ENCODE measurements at regions not wholly inside any gene's neighbourhood (a gene's known extent, or its start where the extent isn't known, plus 50 kb on each side); places are given as distances from the start of the nearest gene placed in this dataset.
A peak's percentile ranks its signal among the peaks of the same experiment; 100 is the strongest.
"Not testable (repeated sequence)": the region's sequence is repeated elsewhere in the genome, so short reads cannot be mapped to it uniquely, and the experiment has no call there.

- no peak for DNase-seq
Measured at GRCh38 chr2:147041121-147041494, 803.7 kb upstream of the ACVR2A start.

DNA sequence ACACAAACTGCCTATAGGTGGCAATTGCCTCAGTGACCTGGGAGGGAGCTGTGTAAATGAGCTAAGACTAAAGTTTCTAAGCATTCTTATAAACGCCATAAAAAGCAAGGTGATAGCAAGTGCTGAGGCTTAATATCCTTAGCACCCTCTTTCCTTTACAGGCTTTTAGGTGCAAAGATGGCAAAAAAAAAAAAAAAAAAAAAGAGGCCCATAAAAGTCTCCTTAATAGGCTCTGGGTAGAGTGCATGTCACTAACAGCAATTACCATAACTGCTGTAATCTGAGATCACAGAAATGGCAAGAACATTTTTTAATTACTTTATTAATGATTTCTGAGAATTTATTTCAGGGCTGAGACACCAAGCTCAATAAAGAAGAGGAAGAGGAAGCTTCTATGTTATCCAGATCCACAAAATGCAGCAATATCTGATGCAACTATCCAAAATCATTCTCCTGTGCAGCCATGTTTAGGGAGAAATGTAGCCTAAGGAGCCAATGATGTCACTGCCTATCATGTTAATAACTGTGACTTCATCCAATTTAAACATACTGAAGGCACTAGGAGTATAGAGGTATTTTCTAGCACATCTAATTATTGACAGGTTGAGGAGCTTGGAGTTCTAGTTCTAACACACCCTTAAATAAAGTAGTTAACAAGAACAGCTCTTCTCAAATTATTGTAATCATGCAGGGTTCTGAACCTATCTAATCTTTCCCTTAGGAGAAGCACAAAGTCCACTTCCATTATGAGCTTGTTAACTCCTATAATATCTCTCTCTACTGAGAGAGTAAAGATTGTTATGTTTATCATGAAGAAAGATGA, 804.3 kb upstream of the ACVR2A start:
- DNase-seq = no peak

GRCh38 chr2:147037048-147037447, 807.8 kb upstream of the ACVR2A start:
- DNase-seq = no peak

DNA sequence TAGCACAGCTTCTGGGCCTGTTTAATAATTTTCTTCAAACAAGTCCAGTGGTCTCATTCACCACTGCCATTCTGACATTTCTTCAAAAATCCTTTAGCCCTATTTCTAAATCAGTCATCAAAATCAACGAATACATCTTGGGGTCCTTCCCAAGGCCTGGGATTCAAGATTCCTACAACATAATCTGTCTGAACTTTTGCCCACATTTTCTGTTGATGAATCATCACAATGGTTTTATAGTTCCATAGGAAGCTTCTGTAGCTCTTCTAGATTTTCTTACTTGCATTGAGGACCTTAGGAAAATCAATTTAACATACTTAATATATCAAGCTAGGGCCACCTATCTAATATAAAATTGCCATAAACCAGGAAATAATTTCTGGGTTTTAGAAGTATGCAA, 811.8 kb upstream of the ACVR2A start:
- DNase-seq = no peak

- no peak for DNase-seq
Measured at GRCh38 chr2:147031897-147032296, 812.9 kb upstream of the ACVR2A start.

- DNase-seq = peak; percentile 36
Measured at GRCh38 chr2:147030966-147031720, 813.7 kb upstream of the ACVR2A start.

- DNase-seq = no peak
Measured at GRCh38 chr2:147027436-147027835, 817.4 kb upstream of the ACVR2A start.

GRCh38 chr2:147026664-147027295, 818.0 kb upstream of the ACVR2A start:
- no peak for DNase-seq

DNA sequence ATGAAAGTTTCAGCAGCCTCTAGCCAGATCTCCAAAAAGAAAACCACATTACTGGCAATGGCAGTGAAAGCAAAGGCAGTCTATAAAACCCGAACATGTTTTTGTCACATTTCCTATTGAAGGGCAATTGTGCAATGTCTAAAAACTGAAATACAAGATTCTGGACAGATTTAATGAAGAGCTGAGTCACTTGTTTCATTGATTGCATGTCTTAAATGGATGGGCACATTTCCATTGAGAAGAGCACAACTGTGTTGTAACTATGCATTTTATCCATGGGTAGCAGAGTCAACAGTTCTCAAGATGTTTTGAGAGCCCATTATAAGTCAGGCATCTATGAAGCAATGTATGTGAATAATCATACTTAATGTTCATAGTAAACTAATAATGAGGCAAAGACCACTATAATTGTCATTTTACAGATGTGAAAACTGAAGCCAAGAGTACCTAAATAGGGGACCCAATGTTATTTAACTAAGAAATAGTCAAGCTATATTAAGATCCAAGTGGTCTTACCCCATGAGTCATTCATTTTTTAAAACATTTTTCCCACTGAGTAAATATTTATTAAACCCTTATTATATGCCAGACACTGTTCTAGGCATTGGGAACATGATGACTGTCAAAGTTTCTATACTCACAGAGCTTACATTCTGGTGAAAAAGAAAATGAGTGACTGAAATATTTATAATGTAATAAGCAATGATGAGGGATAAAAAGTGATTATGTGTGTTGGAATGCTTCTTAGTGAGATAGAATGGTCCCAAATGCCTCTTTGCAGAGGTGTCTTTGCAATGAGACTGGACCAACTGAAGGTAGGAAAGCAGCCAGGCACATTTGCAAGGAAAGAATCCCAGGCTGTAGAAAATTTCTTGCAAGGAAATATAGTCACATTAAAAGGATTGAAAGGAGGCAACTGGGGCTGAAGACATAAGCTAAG, 818.9 kb upstream of the ACVR2A start:
- DNase-seq = no peak

DNA sequence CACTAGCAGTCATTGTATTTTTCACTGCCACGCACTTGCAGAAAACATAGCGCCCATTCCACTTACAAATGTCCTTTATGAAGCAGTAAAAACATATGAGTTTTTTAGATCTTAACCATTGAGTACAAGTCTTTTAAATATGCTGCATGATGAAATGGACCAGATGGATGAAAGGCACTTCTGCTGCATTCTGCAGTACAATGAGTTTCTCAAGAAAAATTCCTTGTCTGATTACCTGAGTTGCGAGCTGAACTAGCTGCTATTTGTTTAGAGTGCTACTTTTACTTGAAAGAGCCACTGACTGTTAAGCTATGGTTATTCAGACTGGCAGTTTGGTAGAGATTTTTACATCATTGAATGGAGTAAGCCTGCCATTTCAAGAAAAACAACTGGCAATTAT, 825.5 kb upstream of the ACVR2A start:
- DNase-seq = no peak

- no peak for DNase-seq
Measured at GRCh38 chr2:147017951-147018645, 826.7 kb upstream of the ACVR2A start.

DNA sequence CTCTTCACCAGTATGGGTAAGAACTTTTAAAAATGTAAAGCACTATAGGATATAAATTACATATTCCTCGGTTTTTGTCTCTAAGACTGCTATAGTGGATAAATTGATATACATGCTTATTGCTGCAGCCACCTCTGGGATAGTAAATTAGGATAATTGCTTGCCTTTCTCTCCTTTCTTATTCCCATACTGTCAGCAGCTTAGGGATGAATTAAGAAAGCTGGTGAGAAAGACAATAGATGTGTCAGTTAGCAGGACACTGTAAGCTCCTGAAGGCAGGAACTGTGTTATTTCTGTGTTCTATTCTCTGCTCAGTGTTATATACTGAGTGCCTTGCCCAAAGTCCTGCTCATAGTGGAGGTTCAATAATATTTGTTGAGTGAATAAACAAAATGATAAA, 828.6 kb upstream of the ACVR2A start:
- no peak for DNase-seq

GRCh38 chr2:147015591-147015990, 829.2 kb upstream of the ACVR2A start:
- DNase-seq = no peak

GRCh38 chr2:147013696-147014392, 831.0 kb upstream of the ACVR2A start:
- no peak for DNase-seq

- DNase-seq = no peak
Measured at GRCh38 chr2:147008481-147008880, 836.3 kb upstream of the ACVR2A start.

- DNase-seq = peak; percentile 30
Measured at GRCh38 chr2:147006736-147007141, 838.1 kb upstream of the ACVR2A start.

GRCh38 chr2:147003081-147003480, 841.7 kb upstream of the ACVR2A start:
- DNase-seq = no peak

DNA sequence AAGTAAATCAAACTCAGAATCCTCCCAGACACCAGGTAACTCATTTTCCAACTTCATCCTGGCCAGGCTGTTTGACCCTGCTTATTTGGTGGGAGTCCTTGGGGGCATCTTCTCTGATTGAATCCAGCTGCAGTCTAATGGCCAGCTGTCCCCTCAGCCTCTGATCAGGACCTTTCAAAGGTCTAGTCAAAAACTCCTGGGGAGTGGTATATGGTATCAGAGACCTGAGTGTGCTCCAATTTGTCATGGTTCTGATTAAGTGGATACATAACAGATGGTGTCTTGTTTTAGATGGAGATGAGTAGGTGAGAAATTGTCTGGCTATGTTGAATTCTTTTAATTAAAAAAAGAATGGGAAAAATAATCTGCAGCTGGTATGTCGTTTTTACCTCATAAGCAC, 842.6 kb upstream of the ACVR2A start:
- DNase-seq = no peak

DNA sequence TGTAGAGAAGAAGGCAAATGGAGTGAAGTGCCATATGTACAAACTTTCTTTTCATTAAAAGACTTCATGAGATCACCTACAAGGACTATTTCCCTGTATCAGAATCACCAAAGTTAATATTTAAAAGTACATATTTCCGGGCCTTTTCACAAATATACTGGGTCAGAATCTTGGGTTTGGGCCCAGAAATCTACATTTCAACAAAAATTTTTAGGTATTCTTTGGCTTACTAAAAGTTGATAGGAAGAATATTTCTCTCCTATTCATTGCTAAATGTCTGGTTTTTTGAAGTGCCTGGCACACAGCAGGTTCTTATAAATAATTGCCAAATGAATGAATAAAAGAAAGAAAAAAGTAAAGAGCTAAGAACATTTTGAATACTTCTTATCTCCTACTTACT, 843.8 kb upstream of the ACVR2A start:
- no peak for DNase-seq

GRCh38 chr2:147000151-147000550, 844.7 kb upstream of the ACVR2A start:
- not testable (repeated sequence) for DNase-seq

GRCh38 chr2:146997945-146998344, 846.9 kb upstream of the ACVR2A start:
- DNase-seq = no peak
